Smooth muscle cell of the brain vasculature (primary cell): ENCODE measurements at regions not wholly inside any gene's neighbourhood (a gene's known extent, or its start where the extent isn't known, plus 50 kb on each side); places are given as distances from the start of the nearest gene placed in this dataset.
"Not testable (repeated sequence)": the region's sequence is repeated elsewhere in the genome, so short reads cannot be mapped to it uniquely, and the experiment has no call there.

ENCODE experiments used
- DNase-seq: peaks from one replicate; pipeline ENCODE4 v3.0.0-alpha.2; 2012; ENCODE audit warnings: low read depth, low spot score

DNA sequence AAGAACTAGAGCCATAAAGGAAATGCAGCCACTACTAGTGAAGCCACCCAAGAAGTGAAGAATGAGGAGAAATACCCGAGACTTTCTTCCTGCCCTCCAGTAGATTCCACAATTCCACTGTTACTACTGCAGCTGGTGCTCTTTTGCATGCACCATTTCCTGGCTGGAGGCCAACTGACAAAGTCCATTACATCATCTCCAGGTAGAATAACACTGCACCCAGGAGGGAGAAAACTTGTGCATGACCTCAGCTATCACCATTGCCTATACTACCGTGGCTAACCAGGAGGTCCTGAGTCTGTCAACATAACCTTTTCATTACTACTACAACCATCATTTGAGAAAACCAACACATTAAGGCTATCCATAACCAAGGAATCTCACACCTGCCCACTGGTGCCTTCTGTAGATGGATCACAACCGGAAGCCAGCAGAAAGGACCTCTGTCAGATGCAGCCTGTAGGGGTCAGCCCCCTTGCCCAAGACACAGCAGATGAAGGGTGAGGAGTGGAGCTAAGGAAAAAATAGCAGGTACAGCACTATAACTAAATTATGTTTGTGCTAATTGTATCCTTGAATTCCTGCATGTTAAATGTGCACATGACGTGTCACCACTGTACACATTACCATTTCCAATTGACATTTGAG lies 200.8 kb upstream of the C2CD4B start:
- no peak for DNase-seq

DNA sequence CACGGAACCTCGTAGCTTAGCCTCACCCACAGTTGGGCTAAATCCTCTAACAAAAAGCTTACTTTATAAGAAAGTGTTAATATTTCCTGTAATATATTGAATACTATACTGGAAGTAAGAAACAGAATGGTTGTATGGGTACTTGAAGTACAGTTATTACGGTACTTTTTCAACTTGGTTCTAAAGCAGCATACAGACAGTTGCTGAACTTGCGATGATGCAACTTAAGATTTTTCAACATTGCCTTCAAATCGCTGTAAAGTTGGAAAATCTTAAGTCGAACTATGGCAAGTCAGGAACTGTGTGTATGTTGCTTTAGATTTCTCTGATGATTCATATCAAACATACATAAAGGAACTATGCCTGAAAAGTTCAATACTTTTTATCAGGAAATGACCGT lies 204.4 kb upstream of the C2CD4B start:
- no peak for DNase-seq

DNA sequence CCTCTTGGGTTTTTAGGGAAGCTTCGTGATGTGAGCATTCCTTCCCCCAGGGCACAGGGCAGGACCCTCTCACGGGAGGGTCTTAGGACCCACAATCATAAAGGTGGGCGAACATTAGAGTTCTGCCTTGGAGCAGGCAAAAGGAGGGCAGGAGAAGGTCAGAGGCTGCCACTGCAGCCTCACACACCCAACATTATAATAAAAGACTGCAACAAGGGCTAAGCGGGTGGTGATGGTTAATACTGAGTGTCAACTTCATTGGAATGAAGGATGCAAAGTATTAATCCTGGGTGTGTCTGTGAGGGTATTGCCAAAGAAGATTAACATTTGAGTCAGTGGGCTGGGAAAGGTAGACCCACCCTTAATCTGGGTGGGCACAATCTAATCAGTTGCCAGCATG lies 206.6 kb upstream of the C2CD4B start:
- DNase-seq = not testable (repeated sequence)

DNA sequence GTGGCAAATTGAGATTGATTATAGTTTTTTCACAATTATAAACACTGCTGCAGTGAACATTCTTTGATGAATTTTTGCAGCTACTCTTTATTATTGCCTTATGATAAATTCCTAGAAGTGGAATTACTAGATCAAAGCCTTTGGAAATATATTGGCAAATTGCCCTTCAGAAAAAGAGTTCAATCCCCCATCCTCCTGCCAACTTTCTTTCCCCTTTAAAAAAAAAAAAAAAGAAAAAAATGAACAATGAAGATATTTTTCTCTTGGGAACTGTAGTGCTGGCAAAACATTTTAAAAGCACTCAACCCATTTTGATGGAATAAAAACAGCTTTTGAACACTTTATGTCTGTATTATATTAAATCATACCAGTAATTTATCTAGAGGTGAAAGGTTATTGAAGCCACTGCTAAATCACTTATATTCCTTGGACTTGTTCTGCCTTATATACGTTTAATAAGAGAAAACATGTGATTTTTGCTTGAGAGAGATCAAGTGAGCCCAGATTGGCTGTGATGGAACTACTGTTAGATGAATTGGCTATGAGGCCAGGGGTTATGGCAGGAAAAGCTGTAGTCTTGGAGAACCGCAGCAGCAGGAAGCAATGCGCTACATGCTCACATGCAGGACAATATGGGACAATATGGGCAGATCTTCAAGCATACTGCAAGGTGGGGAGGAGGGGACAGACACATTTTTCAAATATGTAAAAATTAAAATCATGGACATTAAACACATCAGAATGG lies 212.8 kb upstream of the C2CD4B start:
- DNase-seq = no peak

DNA sequence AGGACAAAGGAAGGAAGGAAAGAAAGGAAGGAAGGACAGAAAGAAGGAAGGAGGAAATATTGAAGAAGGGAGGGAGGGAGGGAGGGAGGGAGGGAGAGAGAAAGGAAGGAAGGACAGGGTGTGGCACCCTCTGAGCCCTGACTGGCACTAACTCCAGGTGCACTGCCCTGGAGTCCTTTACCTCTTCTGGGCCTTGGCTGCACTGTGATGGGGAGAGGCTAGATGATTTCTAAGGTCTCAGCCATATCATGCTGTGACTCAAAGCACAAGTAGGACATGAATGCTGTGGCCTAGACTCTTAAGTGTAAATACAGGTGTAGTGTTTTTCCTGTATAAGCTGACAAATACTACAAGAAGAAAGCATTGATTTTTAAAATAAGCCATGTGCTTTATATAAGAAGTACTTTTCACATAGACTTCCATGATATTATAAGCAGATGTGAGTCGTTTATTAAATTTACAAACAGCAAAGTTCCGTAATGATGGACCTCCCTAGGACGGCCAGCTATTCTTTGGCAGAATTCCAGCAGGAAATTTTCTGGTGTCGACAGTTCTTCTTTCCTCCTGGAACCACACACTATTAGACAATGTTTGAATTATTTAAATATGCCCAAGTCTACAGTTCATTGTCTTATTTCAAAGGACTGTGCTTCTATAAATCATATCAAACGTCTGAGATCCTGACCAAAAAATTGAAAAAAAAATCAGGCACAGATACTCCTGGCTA lies 213.8 kb upstream of the C2CD4B start:
- DNase-seq = no peak

DNA sequence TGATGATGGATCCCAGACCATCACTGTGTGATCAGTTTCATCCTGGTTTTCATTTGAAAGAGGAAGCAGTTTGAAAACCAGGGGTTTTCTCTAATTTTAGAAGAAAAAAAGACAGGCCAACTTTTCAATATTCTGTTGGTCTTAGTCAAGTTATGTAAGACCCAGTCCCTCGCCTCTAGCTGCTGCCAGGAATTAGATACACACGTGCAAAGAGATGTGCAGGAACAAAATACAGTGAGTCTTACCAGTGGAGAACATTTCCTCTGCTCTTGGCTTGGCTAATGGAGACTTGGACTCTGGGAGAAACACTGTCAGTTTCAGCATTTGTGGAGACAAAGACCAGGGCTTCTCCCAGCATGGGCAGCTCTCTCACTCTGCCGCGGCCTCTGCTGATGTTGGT lies 214.9 kb upstream of the C2CD4B start:
- DNase-seq = no peak

DNA sequence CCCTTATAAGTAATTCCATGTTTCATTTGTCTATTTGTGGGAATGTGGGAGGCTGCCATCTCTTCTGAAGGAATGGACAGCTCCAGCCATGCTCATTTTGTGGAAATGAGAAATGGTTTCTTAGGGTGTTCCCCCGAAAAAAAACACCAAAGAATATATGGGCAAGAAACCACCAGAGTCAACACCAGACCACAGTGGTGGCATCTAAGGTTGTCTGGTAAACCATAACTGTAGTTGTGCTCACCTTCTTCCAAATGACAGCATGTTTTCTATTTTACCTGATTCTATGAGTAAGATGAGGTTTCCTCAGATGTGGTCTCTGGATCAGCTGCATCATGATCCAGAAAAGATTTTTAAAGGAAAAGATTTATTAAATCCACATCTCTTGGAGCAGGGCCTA lies 217.0 kb upstream of the C2CD4B start:
- no peak for DNase-seq

DNA sequence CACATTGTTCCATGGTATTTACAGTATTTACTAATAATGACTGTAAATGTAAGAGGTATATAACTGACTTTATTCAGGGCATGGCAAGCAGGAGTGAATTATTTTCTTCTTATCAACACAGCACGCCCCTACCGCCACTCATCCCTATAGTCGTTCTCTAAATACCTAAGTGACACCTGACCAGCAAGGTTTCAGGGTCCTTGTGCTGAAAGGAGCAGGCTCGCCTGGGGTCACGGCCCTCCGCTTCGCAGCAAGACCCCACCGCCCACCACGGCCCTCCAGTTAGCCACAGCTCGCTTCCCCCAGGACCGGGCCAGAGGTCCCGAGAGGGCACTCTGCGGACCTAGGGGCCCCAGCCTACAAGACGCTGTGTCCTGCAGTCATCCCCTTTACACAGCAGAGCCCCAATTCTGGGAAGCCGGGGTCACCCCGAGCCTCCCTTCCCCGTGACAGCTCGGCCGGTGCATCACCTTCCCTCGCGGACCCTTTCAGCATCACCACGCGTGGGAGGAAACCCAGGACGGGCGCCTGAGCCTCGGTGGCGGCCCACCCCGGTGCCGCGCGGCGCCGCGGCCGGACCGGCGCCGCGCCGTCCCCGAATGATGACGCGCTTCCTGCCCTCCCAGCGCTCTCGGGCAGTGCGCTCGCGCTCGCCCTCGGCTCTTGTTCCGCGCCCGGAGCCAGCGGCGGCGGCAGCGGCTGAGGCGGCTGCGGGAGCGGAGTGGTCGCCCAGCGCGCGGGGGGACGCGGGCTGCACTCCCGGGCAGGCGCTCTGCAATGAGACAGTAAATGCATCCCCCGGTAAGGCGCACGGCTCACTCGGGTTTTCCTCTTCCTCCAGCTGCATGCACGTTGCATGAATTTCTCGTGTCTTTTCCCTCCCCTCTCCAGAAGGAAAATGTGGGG lies 225.1 kb upstream of the C2CD4B start, which contains the start of gene TLN2:
Gene TLN2, plus strand, starts transcription at position 666 of the 906 bp plus-strand sequence.
- DNase-seq = no peak

DNA sequence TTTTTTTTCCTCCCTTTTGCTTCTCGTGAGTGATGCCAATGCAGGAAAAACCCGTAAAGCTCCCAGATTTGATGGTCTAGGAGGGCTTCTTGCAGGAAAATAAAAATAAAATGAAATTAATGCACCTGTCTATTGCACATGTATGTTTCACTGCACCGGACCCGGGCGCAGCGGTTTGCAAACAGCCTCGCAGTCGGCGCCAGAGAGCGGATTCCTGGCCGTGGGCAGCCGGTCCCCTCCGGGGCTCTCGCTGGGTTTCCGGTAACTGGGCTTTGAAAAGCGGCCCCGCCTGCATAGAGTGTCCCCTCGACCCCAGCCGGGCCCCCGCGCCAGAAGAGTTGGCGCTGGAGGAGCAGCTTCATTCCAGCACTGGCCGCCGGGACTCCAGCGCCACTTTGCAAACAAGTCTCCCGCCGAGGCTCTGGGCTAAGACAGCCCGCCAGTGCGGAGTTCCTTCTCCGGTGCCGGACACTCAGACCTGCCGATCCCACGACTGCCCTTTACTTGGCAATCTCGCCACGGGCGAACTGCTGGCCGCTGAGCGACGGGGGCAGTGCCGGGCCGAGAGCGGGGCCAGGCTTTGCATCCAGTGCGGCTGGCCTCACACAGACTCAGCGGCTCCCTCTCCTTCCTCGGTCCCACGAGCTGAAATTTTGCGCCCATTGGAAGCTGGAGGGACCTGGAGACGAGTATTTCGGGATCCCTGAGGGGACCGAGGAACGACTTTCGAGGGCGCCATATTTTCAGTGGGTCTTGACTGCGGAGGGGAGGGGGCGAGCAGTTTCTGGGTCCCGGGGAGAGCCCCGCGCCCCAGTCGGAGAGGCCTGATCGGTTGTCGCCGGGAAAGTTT lies 225.9 kb upstream of the C2CD4B start:
- DNase-seq = no peak

DNA sequence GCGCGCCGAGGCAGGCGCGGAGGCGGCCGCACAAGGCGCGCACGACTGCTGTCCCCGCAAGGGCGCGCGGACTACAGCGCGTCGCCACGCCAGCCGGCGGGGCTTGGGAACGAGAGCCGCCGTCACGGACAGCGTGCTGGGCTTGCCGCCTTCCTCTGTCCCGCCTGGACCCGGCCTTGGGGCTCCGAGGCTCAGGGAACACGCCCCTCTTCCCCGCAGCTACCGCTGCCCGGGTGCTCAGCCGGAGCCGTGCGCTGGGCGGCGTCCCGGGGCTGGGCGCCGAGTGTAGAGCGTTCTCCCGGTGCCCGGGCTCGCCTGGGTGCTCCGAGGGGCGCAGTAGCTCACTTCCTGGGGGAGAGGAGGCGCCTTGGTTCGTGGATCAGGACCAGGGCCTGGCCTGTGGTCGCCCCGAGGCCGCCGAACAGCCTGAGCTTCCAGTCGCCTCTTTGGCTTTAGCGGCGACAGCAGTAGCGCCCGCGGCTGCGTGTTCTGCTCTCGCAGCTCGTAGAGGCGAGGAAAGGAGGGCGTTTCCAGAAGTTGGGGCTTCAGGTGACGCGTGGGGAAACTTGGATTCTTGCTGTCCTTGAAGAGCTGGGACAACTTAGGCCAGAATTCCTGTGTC lies 226.7 kb upstream of the C2CD4B start:
- DNase-seq = no peak

DNA sequence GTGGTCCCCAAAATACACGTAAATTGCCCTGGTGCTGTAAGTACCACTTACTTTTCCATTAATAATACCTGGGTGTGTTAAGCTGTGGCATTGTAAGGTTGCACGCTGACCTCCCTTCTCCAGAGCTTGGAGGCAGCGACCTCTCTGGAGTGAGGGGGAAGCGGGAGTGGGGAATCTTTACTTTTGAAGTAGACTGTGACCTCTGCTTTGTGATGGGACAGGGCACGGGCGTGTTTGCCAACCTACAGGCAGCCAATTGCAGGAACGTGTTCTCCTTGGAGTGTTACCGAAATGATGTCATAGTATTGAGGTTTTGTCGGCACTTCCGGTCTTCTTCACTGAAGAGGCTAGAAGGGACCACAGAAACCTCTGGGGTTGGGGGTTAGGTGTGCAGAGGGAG lies 227.3 kb upstream of the C2CD4B start:
- DNase-seq = no peak

DNA sequence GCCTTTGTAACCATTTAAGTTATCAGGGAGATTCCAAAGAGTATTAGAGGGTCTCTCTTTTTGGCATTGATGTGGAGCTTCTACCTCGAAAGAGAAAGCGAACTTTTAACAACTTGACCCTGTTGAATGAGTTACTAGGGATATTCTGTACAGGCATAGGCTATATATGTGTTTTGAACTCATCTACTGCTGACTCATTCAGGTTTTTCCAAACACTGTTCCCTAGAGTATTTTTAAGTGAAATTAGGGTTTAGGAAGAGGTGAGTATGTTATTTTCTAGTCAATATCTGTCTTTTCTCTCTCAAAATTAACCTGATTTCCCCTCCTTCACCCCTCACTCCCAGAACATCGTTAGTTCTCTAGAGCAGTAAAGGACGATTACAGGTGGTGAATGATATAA lies 228.1 kb upstream of the C2CD4B start:
- no peak for DNase-seq

DNA sequence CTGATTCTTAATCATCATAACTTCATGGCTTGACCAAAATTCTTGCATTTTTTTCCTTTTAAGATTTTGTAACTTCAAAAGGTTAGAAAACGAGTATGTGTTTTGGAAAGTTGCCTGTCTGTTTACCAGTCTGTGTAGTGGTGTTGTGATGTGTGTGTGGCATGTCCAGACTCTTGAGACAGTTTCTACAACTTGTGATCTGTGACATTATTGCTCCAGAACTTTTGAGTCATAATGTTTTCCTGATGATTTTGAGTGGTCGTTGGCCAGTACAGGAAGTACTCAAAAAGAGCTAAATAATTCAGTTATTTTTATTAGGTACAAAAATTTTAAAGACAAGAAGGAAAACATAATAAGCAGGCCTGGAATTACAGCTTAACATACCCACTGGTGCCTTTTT lies 229.0 kb upstream of the C2CD4B start:
- no peak for DNase-seq

DNA sequence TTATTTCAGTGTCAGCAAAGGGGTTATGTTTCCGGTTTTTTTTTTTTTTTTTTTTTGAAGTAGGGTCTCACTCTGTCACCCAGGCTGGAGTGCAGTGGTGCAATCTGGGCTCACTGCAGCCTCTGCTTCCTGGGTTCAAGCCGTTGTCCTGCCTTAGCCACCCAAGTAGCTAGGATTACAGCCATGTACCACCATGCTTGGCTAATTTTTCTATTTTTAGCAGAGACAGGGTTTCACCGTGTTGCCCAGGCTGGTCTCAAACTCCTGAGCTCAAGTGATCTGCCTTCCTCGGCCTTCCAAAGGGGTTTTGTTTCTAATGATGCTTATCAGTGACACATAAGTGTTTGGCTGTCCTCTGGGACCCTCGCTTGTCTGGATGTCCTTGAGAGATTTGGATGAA lies 235.7 kb upstream of the C2CD4B start:
- DNase-seq = no peak

DNA sequence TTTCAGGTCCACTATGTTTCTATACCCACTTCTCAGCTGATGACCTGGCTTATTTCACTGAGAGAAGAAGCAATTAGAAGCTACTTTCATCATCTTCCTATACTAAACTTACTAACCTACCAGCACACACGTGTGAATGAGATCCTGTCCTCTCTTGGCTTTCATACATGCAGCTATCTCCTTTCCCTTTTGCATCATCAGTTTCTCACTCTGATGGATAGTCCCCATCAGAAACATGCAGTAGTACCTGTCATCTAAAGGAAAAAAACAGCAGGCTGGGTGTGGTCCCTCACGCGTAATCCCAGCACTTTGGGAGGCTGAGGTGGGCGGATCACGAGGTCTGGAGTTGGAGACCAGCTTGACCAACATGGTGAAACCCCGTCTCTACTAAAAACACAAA lies 237.6 kb upstream of the C2CD4B start:
- DNase-seq = no peak

DNA sequence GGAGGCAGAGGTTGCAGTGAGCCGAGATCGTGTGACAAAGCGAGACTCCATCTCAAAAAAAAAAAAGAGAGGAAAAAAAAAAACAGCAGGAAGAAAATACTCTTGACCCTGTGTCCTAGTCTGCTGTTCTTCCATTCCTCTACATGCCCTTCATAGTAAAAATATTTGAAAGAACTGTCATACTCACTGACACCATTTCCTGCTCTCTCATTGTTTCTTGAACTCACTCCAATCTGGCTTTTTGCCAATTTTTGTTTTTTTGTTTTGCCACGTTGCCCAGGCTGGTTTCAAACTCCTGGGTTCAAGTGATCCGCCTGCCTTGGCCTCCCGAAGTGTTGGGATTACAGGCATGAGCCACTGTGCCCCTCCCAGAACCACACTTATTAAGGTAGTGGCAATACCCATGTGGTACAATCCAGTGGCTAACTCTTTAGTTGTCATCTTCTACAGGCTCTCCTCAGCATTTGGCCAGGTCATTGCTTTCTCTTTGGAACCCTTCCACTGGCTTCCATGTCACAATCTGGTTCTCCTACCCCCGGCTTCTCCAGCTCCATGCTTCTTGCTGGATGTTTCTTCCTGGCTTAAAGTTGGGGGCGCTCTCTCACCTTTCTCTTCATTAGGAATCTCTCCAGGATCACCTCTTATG lies 238.2 kb upstream of the C2CD4B start:
- DNase-seq = no peak

DNA sequence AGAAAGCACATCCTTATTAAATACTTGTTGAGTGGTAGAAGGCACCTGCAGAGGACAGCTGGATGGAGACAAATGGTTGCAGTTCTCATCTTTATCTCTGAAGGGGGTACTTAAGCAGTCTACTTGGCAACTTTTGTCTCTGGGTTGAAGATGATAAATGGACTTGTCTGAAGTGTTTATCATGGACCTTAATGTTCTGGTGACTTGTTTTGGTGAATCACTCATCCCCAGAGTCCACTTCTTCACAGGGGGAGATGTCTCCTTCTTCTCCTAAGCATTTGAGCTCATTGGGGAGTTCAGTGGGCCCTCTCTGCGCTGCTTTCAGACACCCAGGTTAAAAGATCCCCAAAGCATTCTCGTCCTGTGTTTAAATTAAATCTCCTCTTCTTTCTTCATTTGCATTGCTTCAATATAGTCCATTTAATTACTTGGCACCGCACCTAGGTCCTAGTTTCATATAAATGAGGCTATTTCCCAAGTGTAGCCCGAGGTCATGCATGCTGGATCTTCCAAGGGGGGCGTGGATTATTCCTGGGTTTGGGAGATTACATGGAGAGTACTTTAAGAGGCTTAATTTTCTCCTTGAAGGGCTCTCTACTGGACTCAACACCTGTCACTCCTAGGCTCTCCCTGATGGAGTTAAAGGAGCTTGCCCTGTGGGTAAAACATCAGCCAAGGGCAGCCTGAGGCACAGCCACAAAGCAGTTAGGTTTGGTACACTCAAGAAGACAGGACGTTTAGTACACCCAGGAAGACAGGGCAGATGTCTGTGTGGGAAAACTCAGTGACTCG lies 239.3 kb upstream of the C2CD4B start:
- no peak for DNase-seq

DNA sequence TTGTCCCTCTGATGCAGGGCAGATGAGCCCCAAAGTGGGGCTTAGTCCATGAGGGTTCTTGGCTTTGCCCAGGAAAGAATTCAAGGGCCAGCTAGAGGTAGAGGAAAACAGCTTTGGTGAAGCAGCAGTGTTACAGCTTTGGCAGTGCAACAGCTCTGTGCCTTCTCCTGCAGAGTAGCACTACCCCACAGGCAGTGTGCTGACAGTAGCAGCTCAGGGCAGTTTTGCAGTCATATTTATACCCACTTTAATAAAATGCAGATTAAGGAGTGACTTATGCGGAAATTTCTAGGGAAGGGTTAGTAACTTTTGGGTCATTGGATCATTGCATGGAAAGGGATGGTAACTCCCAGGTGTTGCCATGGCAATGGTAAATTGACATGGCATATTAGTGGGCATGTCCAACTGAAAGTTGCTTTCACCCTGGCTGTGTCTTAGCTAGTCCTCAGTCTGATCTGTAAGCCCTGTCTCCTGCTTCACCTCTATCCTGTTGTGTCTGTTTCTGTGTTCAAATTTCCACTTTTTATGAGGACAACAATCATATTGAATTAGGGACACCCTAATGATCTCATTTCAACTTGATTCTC lies 241.3 kb upstream of the C2CD4B start:
- DNase-seq = no peak

DNA sequence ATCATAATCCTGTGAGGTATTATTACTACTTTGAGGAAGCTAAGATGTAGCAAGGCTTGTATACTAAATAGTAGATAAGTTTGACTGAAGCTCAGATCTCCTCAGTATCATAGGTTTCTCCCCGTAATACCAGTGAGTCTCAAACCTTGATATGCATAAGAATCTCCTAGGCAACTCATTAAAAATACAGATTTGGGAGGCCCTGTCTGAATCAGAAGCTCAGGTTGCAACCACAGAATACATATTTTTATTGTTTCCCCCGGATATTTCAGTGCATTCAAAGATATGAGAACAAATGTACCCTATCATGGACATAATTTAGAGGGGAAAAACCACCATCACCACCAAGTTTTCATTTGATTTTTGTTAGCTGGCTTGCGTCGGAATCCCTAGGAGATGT lies 242.1 kb upstream of the C2CD4B start:
- no peak for DNase-seq
